Loucy (cell line): ENCODE measurements at regions not wholly inside any gene's neighbourhood (a gene's known extent, or its start where the extent isn't known, plus 50 kb on each side); places are given as distances from the start of the nearest gene placed in this dataset.

Source experiments
- EZH2phosphoT487 ChIP-seq: fragments of 200-600 bp; IDR thresholded peaks from 2 replicates; pipeline ENCODE4 v1.6.1; 2018; ENCODE audit warnings: antibody characterized with exemption, mild to moderate bottlenecking, moderate library complexity, borderline replicate concordance
- TF ChIP-seq, protein P1 (sequence below): fragments of 200-600 bp; sonication (generic); conservative IDR thresholded peaks from 2 replicates; pipeline ENCODE4 v1.5.1; 2014; ENCODE audit warnings: mild to moderate bottlenecking, antibody characterized with exemption, low read length

- TF ChIP-seq, protein P1, sequence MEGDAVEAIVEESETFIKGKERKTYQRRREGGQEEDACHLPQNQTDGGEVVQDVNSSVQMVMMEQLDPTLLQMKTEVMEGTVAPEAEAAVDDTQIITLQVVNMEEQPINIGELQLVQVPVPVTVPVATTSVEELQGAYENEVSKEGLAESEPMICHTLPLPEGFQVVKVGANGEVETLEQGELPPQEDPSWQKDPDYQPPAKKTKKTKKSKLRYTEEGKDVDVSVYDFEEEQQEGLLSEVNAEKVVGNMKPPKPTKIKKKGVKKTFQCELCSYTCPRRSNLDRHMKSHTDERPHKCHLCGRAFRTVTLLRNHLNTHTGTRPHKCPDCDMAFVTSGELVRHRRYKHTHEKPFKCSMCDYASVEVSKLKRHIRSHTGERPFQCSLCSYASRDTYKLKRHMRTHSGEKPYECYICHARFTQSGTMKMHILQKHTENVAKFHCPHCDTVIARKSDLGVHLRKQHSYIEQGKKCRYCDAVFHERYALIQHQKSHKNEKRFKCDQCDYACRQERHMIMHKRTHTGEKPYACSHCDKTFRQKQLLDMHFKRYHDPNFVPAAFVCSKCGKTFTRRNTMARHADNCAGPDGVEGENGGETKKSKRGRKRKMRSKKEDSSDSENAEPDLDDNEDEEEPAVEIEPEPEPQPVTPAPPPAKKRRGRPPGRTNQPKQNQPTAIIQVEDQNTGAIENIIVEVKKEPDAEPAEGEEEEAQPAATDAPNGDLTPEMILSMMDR, result no peak
- no peak for TF ChIP-seq EZH2phosphoT487
Observed at GRCh38 chr5:114310666-114311065, 51.2 kb upstream of the KCNN2 start.
